ENCODE measurements at regions not wholly inside any gene's neighbourhood (a gene's known extent, or its start where the extent isn't known, plus 50 kb on each side); places are given as distances from the start of the nearest gene placed in this dataset.

DNA sequence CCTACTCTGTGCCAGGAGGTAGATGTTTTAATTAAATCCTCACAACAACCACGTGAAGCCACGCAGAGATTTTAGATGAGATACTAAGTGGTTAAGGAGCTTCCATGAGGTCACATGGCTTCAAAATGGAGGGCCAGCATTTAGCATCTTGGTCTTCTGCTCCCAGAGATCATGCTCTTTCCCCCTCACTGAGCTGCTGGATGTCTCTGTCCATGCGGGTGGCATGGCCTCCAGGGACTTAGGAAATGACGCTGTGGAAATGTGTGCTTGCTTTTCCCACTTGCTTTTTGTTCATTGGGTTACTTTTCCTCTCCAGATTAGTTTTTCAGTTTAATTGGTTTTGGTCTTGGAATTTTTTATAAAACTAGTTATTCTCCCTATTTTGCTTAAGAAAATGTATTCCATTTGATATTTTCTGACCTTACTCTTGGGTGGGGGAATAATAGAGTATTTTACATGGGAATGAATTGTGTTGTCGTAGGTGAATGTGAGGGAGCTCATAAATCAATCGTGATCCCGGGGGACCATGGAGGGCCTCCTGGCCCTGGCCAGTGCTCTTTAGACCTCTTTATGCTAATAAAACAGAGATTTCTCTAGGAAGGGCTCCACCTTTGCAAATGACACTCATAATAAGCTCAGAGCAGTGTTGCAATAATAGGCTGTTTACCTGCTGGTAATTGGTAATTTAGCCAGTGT is 376.0 kb upstream of the ONECUT1 start:
- POLR2A ChIA-PET = no interaction called here
- H3K9me3 ChIP-seq (replicated peaks; ENCODE audit: control insufficient read depth, insufficient read depth, low read depth, low read length) = no peaks in the 10 kb centered on the region; the same call in 1 of the 2 replicates
- BruUV-seq (replicated peaks) = no TSS peak
- H3K36me3 ChIP-seq (ENCODE audit: control insufficient read depth, insufficient read depth, low read length) = no peaks in the 10 kb centered on the region
- no peak overlapping the region for H2AFZ ChIP-seq (ENCODE audit: low read depth, low read length)
- no peak overlapping the region for H3K27ac ChIP-seq (ENCODE audit: extremely low read depth, low read depth, low read length)
- TF ChIP-seq ZNF696 (CRISPR knock-in tag; conservative IDR thresholded peaks at IDR 0.05) (no peak), KAT8 (IDR thresholded peaks at IDR 0.05; ENCODE audit: low read depth) (no peak), ZNF561 (CRISPR knock-in tag; conservative IDR thresholded peaks at IDR 0.05) (no peak), ZNF507 (tag; conservative IDR thresholded peaks at IDR 0.05) (no peak), SMAD3 (CRISPR knock-in tag; conservative IDR thresholded peaks at IDR 0.05) (no peak), HLTF (IDR thresholded peaks at IDR 0.05) (no peak), NFATC3 (IDR thresholded peaks at IDR 0.05) (no peak), NFYB (IDR thresholded peaks at IDR 0.05; ENCODE audit: extremely low read depth, insufficient read length) (no peak), ZC3H11A (IDR thresholded peaks at IDR 0.05; ENCODE audit: low read depth, low read length) (no peak), ZNF354B (CRISPR knock-in tag; IDR thresholded peaks at IDR 0.05) (no peak), ZSCAN29 (IDR thresholded peaks at IDR 0.05) (no peak), XRCC5 (IDR thresholded peaks at IDR 0.05; ENCODE audit: low read depth, low read length) (no peak), CBX5 (IDR thresholded peaks at IDR 0.05; ENCODE audit: borderline replicate concordance, low read depth) (no peak)
- TF ChIP-seq, protein P1, sequence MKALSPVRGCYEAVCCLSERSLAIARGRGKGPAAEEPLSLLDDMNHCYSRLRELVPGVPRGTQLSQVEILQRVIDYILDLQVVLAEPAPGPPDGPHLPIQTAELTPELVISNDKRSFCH (CRISPR knock-in tag; IDR thresholded peaks at IDR 0.05) = no peak
- TF ChIP-seq, protein P1 (tag; IDR thresholded peaks at IDR 0.05) = no peak
- TF ChIP-seq, protein P2, sequence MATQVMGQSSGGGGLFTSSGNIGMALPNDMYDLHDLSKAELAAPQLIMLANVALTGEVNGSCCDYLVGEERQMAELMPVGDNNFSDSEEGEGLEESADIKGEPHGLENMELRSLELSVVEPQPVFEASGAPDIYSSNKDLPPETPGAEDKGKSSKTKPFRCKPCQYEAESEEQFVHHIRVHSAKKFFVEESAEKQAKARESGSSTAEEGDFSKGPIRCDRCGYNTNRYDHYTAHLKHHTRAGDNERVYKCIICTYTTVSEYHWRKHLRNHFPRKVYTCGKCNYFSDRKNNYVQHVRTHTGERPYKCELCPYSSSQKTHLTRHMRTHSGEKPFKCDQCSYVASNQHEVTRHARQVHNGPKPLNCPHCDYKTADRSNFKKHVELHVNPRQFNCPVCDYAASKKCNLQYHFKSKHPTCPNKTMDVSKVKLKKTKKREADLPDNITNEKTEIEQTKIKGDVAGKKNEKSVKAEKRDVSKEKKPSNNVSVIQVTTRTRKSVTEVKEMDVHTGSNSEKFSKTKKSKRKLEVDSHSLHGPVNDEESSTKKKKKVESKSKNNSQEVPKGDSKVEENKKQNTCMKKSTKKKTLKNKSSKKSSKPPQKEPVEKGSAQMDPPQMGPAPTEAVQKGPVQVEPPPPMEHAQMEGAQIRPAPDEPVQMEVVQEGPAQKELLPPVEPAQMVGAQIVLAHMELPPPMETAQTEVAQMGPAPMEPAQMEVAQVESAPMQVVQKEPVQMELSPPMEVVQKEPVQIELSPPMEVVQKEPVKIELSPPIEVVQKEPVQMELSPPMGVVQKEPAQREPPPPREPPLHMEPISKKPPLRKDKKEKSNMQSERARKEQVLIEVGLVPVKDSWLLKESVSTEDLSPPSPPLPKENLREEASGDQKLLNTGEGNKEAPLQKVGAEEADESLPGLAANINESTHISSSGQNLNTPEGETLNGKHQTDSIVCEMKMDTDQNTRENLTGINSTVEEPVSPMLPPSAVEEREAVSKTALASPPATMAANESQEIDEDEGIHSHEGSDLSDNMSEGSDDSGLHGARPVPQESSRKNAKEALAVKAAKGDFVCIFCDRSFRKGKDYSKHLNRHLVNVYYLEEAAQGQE (IDR thresholded peaks at IDR 0.05; ENCODE audit: borderline replicate concordance) = no peak
- TF ChIP-seq, protein P2 (CRISPR knock-in tag; IDR thresholded peaks at IDR 0.05; ENCODE audit: low read depth) = no peak
- WGBS (ENCODE audit: insufficient coverage, low coverage, missing lambda C conversion rate) = 0% methylated on average over 7 of the region's 7 CpGs
- DNase-seq (ENCODE audit: extremely low read depth in 1 of 4, low spot score in 3 of 4) (no peak), ATAC-seq (no peak), FAIRE-seq (no peak)
- no peaks in the 10 kb centered on the region for H3K27me3 ChIP-seq (ENCODE audit: control insufficient read depth in 2 of 2, insufficient read depth in 2 of 2, low read length in 2 of 2)
- CTCF ChIA-PET (ENCODE audit: low intra/inter-chr PET ratio) = no interaction called here
- H3K9me1 ChIP-seq (ENCODE audit: control insufficient read depth, insufficient read depth, low read length) = no peaks in the 10 kb centered on the region
- no peak overlapping the region for H3K4me2 ChIP-seq (ENCODE audit: insufficient read depth, low read length)
- in situ Hi-C loops (cut with MboI) (no loop called here), intact Hi-C loops (cut with micrococcal nuclease) (no loop called here)
- H3K4me3 ChIP-seq = no peak overlapping the region
- H3K9ac ChIP-seq (ENCODE audit: insufficient read depth in 1 of 2, low read depth in 2 of 2, low read length in 2 of 2) = no peak overlapping the region
- no peaks in the 10 kb centered on the region for H4K20me1 ChIP-seq (replicated peaks; ENCODE audit: control insufficient read depth, insufficient read depth, low read length)
- H3K4me1 ChIP-seq (replicated peaks in 1 of 2; ENCODE audit: control insufficient read depth in 2 of 2, insufficient read depth in 2 of 2, low read length in 2 of 2) = no peaks in the 10 kb centered on the region
- no peaks in the 10 kb centered on the region for H3K79me2 ChIP-seq (ENCODE audit: control insufficient read depth, insufficient read depth, low read length)
